ENCODE measurements at regions not wholly inside any gene's neighbourhood (a gene's known extent, or its start where the extent isn't known, plus 50 kb on each side); places are given as distances from the start of the nearest gene placed in this dataset.

- TF ChIP-seq CTCF (IDR thresholded peaks at IDR 0.05), result no peak
- no peak for TF ChIP-seq POLR2AphosphoS5 (IDR thresholded peaks at IDR 0.05)
Observed at GRCh38 chr20:40600441-40601219, 88.4 kb downstream of the MAFB start.

Measured in sigmoid colon (tissue), 4 donors.